Psoas muscle (tissue), 7 donors: ENCODE measurements at regions not wholly inside any gene's neighbourhood (a gene's known extent, or its start where the extent isn't known, plus 50 kb on each side); places are given as distances from the start of the nearest gene placed in this dataset.

Experiments used
- ATAC-seq, 4 donors: fragments of 200-7000 bp; cut with Tn5 transposase; one replicate each; pipeline ENCODE4 v1.9.1; 2020; ENCODE audit warnings: moderate library complexity in 3 of 4, mild to moderate bottlenecking in 2 of 4
- DNase-seq, 2 donors: peaks; one replicate each; pipeline ENCODE4 v3.0.0-alpha.2; 2020
- H3K27ac ChIP-seq: fragments of 200-600 bp; one replicate; pipeline ENCODE4 v1.8.0; 2022
- H3K27me3 ChIP-seq, 3 donors: fragments of 200-600 bp in 1 of 3; one replicate each; pipeline versions ENCODE4 v1.6.1 to v1.8.0; 2013 to 2022; ENCODE audit warnings: low read length in 2 of 3, mild to moderate bottlenecking in 2 of 3, moderate library complexity in 1 of 3; ENCODE audit not compliant: insufficient read depth in 3 of 3
- H3K36me3 ChIP-seq, 2 donors: fragments of 200-600 bp in 1 of 2; one replicate each; pipeline versions ENCODE4 v1.6.1 to v1.8.0; 2013 to 2022; ENCODE audit warnings: low read depth in 1 of 2, mild to moderate bottlenecking in 1 of 2, moderate library complexity in 1 of 2; ENCODE audit not compliant: insufficient read depth in 1 of 2
- H3K4me1 ChIP-seq: fragments of 200-600 bp; one replicate; pipeline ENCODE4 v1.8.0; 2022
- H3K4me3 ChIP-seq: fragments of 200-600 bp; one replicate; pipeline ENCODE4 v1.8.0; 2022; ENCODE audit warnings: mild to moderate bottlenecking
- H3K9me3 ChIP-seq: fragments of 200-600 bp; one replicate; pipeline ENCODE4 v1.8.0; 2022
- CTCF ChIP-seq: fragments of 200-600 bp; IDR thresholded peaks from one replicate; pipeline ENCODE4 v1.8.0; 2022; ENCODE audit warnings: antibody characterized with exemption
- WGBS, 3 donors: extraction: QIAGEN DNeasy Blood & Tissue Kit; methylation state at CpG; one replicate each; pipeline versions ENCODE4 v1.1.6 to v1.1.7; 2013; 5-methylcytosine and 5-hydroxymethylcytosine counted together
- intact Hi-C, 2 donors: fragments of 100-400 bp; cut with DNase I; formaldehyde crosslinking; loops; one replicate each; pipeline versions ENCODE4 v1.11.0 to v1.14.2; 2022
- donor health status: healthy with polysubstance abuse.
- donor health status: DM: no; HTN: no; CAD: no; lungs with moderate emphysema.
- donor health status: Bipolar disorder and iron deficiency.
- donor health status: healthy.
- donor health status: DM: yes; HTN: yes; CAD: no.
- donor health status: DM: no; HTN: no; CAD: no.
- donor health status: DM: yes; HTN: yes; CAD: no.

GRCh38 chr10:60613434-60613833 lies 164.8 kb upstream of the CDK1 start:
- TF ChIP-seq CTCF, result no peak
- Histone ChIP-seq H3K9me3 (no peaks in the 10 kb centered on the region), H3K27me3 (no peaks in the 10 kb centered on the region), H3K4me1 (peaks cover 8% of the 10 kb centered on the region), H3K36me3 (no peaks in the 10 kb centered on the region), H3K27ac (no peak overlapping the region), H3K4me3 (no peak overlapping the region)
- intact Hi-C loops, result no loop called here
- DNase-seq (no peak), ATAC-seq (no peak)
- 92 to 95% (median 93%) methylated on average over 2 of the region's 2 CpGs for WGBS, 3 donors

GRCh38 chr10:60611291-60611747 lies 167.0 kb upstream of the CDK1 start:
- Histone ChIP-seq H3K27me3 (no peaks in the 10 kb centered on the region), H3K4me3 (no peak overlapping the region), H3K36me3 (no peaks in the 10 kb centered on the region), H3K9me3 (no peaks in the 10 kb centered on the region), H3K4me1 (peaks cover 8% of the 10 kb centered on the region), H3K27ac (no peak overlapping the region)
- intact Hi-C loops, result no loop called here
- no peak for DNase-seq
- peak in 2 of 4 donors; percentile 44 to 53 for ATAC-seq
- TF ChIP-seq CTCF, result no peak
- 78 to 87% (median 86%) methylated on average over 5 of the region's 5 CpGs for WGBS, 3 donors

GRCh38 chr10:60607372-60607771 lies 170.9 kb upstream of the CDK1 start:
- no peaks in the 10 kb centered on the region for H3K9me3 ChIP-seq
- H3K27ac ChIP-seq, result no peak overlapping the region
- 82 to 86% (median 86%) methylated on average over 3 of the region's 3 CpGs for WGBS, 3 donors
- no peaks in the 10 kb centered on the region for H3K4me1 ChIP-seq
- no peak overlapping the region for H3K4me3 ChIP-seq
- no peak for TF ChIP-seq CTCF
- intact Hi-C loops, result no loop called here
- ATAC-seq (no peak), DNase-seq (no peak)
- H3K27me3 ChIP-seq, result no peaks in the 10 kb centered on the region
- no peaks in the 10 kb centered on the region for H3K36me3 ChIP-seq

- ATAC-seq, result no peak
- H3K27ac ChIP-seq, result no peak overlapping the region
- DNase-seq, result no peak
- 35 to 66% (median 50%) methylated on average over 2 of the region's 2 CpGs for WGBS, 3 donors
- no peaks in the 10 kb centered on the region for H3K4me1 ChIP-seq
- H3K36me3 ChIP-seq, result no peaks in the 10 kb centered on the region
- no peak for TF ChIP-seq CTCF
- H3K4me3 ChIP-seq, result no peak overlapping the region
- H3K27me3 ChIP-seq, result no peaks in the 10 kb centered on the region
- intact Hi-C loops, result no loop called here
- H3K9me3 ChIP-seq, result no peaks in the 10 kb centered on the region
Observed at GRCh38 chr10:60606343-60607080, 171.8 kb upstream of the CDK1 start.

- intact Hi-C loops, result no loop called here
- Histone ChIP-seq H3K9me3 (no peaks in the 10 kb centered on the region), H3K36me3 (no peaks in the 10 kb centered on the region), H3K27me3 (no peaks in the 10 kb centered on the region), H3K4me3 (no peak overlapping the region), H3K27ac (no peak overlapping the region), H3K4me1 (no peaks in the 10 kb centered on the region)
- no peak for ATAC-seq
- TF ChIP-seq CTCF, result no peak
- no peak for DNase-seq
Observed at GRCh38 chr10:60605476-60605875, 172.8 kb upstream of the CDK1 start.
